GM23248 (cell line): ENCODE measurements at regions not wholly inside any gene's neighbourhood (a gene's known extent, or its start where the extent isn't known, plus 50 kb on each side); places are given as distances from the start of the nearest gene placed in this dataset.

ENCODE experiments used
- DNase-seq: peaks from one replicate; pipeline ENCODE4 v3.0.0-alpha.2; 2015
- H2AFZ ChIP-seq: fragments of 200-600 bp; sonication (generic); 2 replicates; pipeline ENCODE4 v1.6.1; 2016; ENCODE audit warnings: antibody characterized with exemption
- H3F3A ChIP-seq: fragments of 200-600 bp; sonication (generic); 2 replicates; pipeline ENCODE4 v1.6.1; 2016; ENCODE audit warnings: mild to moderate bottlenecking, antibody characterized with exemption, mixed run types; ENCODE audit not compliant: insufficient read depth
- H3K27ac ChIP-seq: fragments of 200-600 bp; sonication (generic); 2 replicates; pipeline ENCODE4 v1.5.1; 2016; ENCODE audit warnings: mild to moderate bottlenecking
- H3K27me3 ChIP-seq: fragments of 200-600 bp; sonication (generic); replicated peaks from 2 replicates; pipeline ENCODE4 v1.6.1; 2016; ENCODE audit warnings: mild to moderate bottlenecking; ENCODE audit not compliant: insufficient read depth
- H3K36me3 ChIP-seq: fragments of 200-600 bp; sonication (generic); 2 replicates; pipeline ENCODE4 v1.6.1; 2016; ENCODE audit warnings: low read depth, mild to moderate bottlenecking
- H3K4me1 ChIP-seq: fragments of 200-600 bp; sonication (generic); 2 replicates; pipeline ENCODE4 v1.6.1; 2016; ENCODE audit warnings: mild to moderate bottlenecking; ENCODE audit not compliant: insufficient read depth
- H3K4me2 ChIP-seq: fragments of 200-600 bp; sonication (generic); one replicate; pipeline ENCODE4 v1.6.1; 2016; ENCODE audit warnings: mild to moderate bottlenecking; ENCODE audit not compliant: unreplicated experiment
- H3K4me3 ChIP-seq: fragments of 200-600 bp; sonication (generic); 2 replicates; pipeline ENCODE4 v1.5.1; 2016; ENCODE audit warnings: mild to moderate bottlenecking
- H3K79me2 ChIP-seq: fragments of 200-600 bp; sonication (generic); 2 replicates; pipeline ENCODE4 v1.6.1; 2016; ENCODE audit warnings: mild to moderate bottlenecking; ENCODE audit not compliant: insufficient read depth
- H3K9ac ChIP-seq: fragments of 200-600 bp; sonication (generic); 2 replicates; pipeline ENCODE4 v1.6.1; 2016; ENCODE audit warnings: mild to moderate bottlenecking
- H3K9me2 ChIP-seq: fragments of 200-600 bp; sonication (generic); 2 replicates; pipeline ENCODE4 v1.6.1; 2016; ENCODE audit warnings: mixed run types, mild to moderate bottlenecking, moderate library complexity; ENCODE audit not compliant: insufficient read depth
- H3K9me3 ChIP-seq: fragments of 200-600 bp; sonication (generic); one replicate; pipeline ENCODE4 v1.6.1; 2017; ENCODE audit warnings: low read depth
- H4K20me1 ChIP-seq: fragments of 200-600 bp; sonication (generic); 2 replicates; pipeline ENCODE4 v1.6.0; 2016; ENCODE audit not compliant: insufficient read depth
- EZH2 ChIP-seq: fragments of 200-600 bp; sonication (generic); IDR thresholded peaks from 2 replicates; pipeline ENCODE4 v1.6.1; 2018; ENCODE audit warnings: antibody characterized with exemption, mild to moderate bottlenecking; ENCODE audit not compliant: insufficient read depth, poor library complexity, severe bottlenecking
- EZH2phosphoT487 ChIP-seq: fragments of 200-600 bp; sonication (generic); IDR thresholded peaks from 2 replicates; pipeline ENCODE4 v1.6.1; 2018; ENCODE audit warnings: antibody characterized with exemption, moderate library complexity, mild to moderate bottlenecking, low read depth; ENCODE audit not compliant: insufficient read depth
- WGBS, 2 experiments: methylation state at CpG; one replicate each; pipeline ENCODE4 v1.1.6; 2015 to 2017; ENCODE audit warnings: low lambda C conversion rate in 2 of 2, low coverage in 1 of 2; ENCODE audit errors: missing lambda C conversion rate in 2 of 2; 5-methylcytosine and 5-hydroxymethylcytosine counted together
- in situ Hi-C: fragments of 300-500 bp; cut with MboI; formaldehyde crosslinking; loops from 2 replicates; pipeline ENCODE4 v1.15.0; 2020

- Histone ChIP-seq H3K27me3 (no peaks in the 10 kb centered on the region), H3K9me3 (peaks cover 3% of the 10 kb centered on the region), H3K79me2 (no peaks in the 10 kb centered on the region), H3K9me2 (no peaks in the 10 kb centered on the region), H3K9ac (no peak overlapping the region), H3K27ac (no peak overlapping the region), H2AFZ (no peak overlapping the region), H3K4me3 (no peak overlapping the region), H3K36me3 (0 out of 2 replicates have a peak, but pooled peaks cover 1% of the 10 kb centered on the region), H4K20me1 (no peaks in the 10 kb centered on the region), H3K4me1 (peaks cover 32% of the 10 kb centered on the region), H3F3A (peaks cover 28% of the 10 kb centered on the region), H3K4me2 (no peak overlapping the region)
- no peak for DNase-seq
- in situ Hi-C loops: no loop called here
- 96 to 99% methylated on average over 4 of the region's 4 CpGs for WGBS, 2 experiments
- TF ChIP-seq EZH2 (no peak), EZH2phosphoT487 (no peak)
Measured at GRCh38 chr5:126357585-126358342, 65.4 kb upstream of the GRAMD2B start.

- Histone ChIP-seq H3K79me2 (no peaks in the 10 kb centered on the region), H3F3A (peaks cover 24% of the 10 kb centered on the region), H3K27ac (no peak overlapping the region), H3K4me3 (no peak overlapping the region), H3K9ac (no peak overlapping the region), H2AFZ (no peak overlapping the region), H3K27me3 (no peaks in the 10 kb centered on the region), H3K4me2 (no peak overlapping the region), H3K9me3 (peaks cover 6% of the 10 kb centered on the region), H3K4me1 (peaks cover 24% of the 10 kb centered on the region), H4K20me1 (no peaks in the 10 kb centered on the region), H3K9me2 (no peaks in the 10 kb centered on the region), H3K36me3 (0 out of 2 replicates have a peak, but pooled peaks cover 6% of the 10 kb centered on the region)
- 56 to 66% methylated on average over 4 of the region's 4 CpGs for WGBS, 2 experiments
- TF ChIP-seq EZH2 (no peak), EZH2phosphoT487 (no peak)
- DNase-seq: peak; percentile 39
- in situ Hi-C loops: no loop called here
Measured at GRCh38 chr5:126358525-126358924, 64.7 kb upstream of the GRAMD2B start.

- H3K9ac ChIP-seq: no peak overlapping the region
- no peaks in the 10 kb centered on the region for H3K79me2 ChIP-seq
- TF ChIP-seq EZH2phosphoT487: no peak
- TF ChIP-seq EZH2: no peak
- H3K4me3 ChIP-seq: no peak overlapping the region
- no peak overlapping the region for H2AFZ ChIP-seq
- in situ Hi-C loops: no loop called here
- H4K20me1 ChIP-seq: no peaks in the 10 kb centered on the region
- WGBS, 2 experiments: 98% methylated on average over 6 of the region's 6 CpGs
- peaks cover 25% of the 10 kb centered on the region for H3K4me1 ChIP-seq
- H3K9me2 ChIP-seq: no peaks in the 10 kb centered on the region
- DNase-seq: no peak
- H3K27me3 ChIP-seq: no peaks in the 10 kb centered on the region
- no peak overlapping the region for H3K4me2 ChIP-seq
- H3K36me3 ChIP-seq: 0 out of 2 replicates have a peak, but pooled peaks cover 6% of the 10 kb centered on the region
- H3F3A ChIP-seq: peaks cover 22% of the 10 kb centered on the region
- H3K27ac ChIP-seq: no peak overlapping the region
- peaks cover 6% of the 10 kb centered on the region for H3K9me3 ChIP-seq
Measured at GRCh38 chr5:126359884-126360283, 63.3 kb upstream of the GRAMD2B start.

GRCh38 chr5:126360467-126360866 lies 62.7 kb upstream of the GRAMD2B start:
- Histone ChIP-seq H3K27ac (no peak overlapping the region), H3K79me2 (no peaks in the 10 kb centered on the region), H3K4me3 (no peak overlapping the region), H4K20me1 (no peaks in the 10 kb centered on the region), H3K9ac (no peak overlapping the region), H3K27me3 (no peaks in the 10 kb centered on the region), H3K36me3 (0 out of 2 replicates have a peak, but pooled peaks cover 6% of the 10 kb centered on the region), H3F3A (0 out of 2 replicates have a peak, but pooled peaks cover 16% of the 10 kb centered on the region), H3K4me1 (peaks cover 20% of the 10 kb centered on the region), H3K9me3 (peaks cover 6% of the 10 kb centered on the region), H3K9me2 (no peaks in the 10 kb centered on the region), H3K4me2 (no peak overlapping the region), H2AFZ (no peak overlapping the region)
- DNase-seq: no peak
- 67 to 83% methylated on average over 1 of the region's 1 CpG for WGBS, 2 experiments
- TF ChIP-seq EZH2 (no peak), EZH2phosphoT487 (no peak)
- in situ Hi-C loops: no loop called here
